ENCODE measurements at regions not wholly inside any gene's neighbourhood (a gene's known extent, or its start where the extent isn't known, plus 50 kb on each side); places are given as distances from the start of the nearest gene placed in this dataset.

GRCh38 chr13:67763984-67764383, 533.8 kb upstream of the PCDH9 start:
- TF ChIP-seq CTCF (IDR thresholded peaks at IDR 0.05) (no peak), POLR2A (IDR thresholded peaks at IDR 0.05; ENCODE audit: low read length) (no peak), JUNB (IDR thresholded peaks at IDR 0.05) (no peak), EP300 (IDR thresholded peaks at IDR 0.05) (no peak), SMC3 (IDR thresholded peaks at IDR 0.05) (no peak), ESRRA (IDR thresholded peaks at IDR 0.05; ENCODE audit: borderline replicate concordance, low read length) (no peak), CHD4 (IDR thresholded peaks at IDR 0.05; ENCODE audit: borderline replicate concordance) (no peak)
